Type B pancreatic cell (in vitro differentiated cells): ENCODE measurements at regions not wholly inside any gene's neighbourhood (a gene's known extent, or its start where the extent isn't known, plus 50 kb on each side); places are given as distances from the start of the nearest gene placed in this dataset.

ENCODE experiments used
- DNase-seq: peaks from one replicate; pipeline ENCODE4 v3.0.0; 2021; ENCODE audit warnings: mixed read lengths; ENCODE audit not compliant: unreplicated experiment; ENCODE audit errors: extremely low spot score
- H3K27ac Mint-ChIP-seq: 2 replicates; pipeline ENCODE4 v1.8.0; 2021; ENCODE audit warnings: mild to moderate bottlenecking, mixed read lengths
- H3K27me3 Mint-ChIP-seq: 2 replicates; pipeline ENCODE4 v1.8.0; 2021; ENCODE audit warnings: mixed read lengths
- H3K36me3 Mint-ChIP-seq: 2 replicates; pipeline ENCODE4 v1.8.0; 2021; ENCODE audit warnings: mixed read lengths
- H3K4me1 Mint-ChIP-seq: one replicate; pipeline ENCODE4 v1.8.0; 2021; ENCODE audit warnings: mixed read lengths; ENCODE audit not compliant: unreplicated experiment
- H3K4me3 Mint-ChIP-seq: 2 replicates; pipeline ENCODE4 v1.8.0; 2021; ENCODE audit warnings: mild to moderate bottlenecking, mixed read lengths
- H3K9me3 Mint-ChIP-seq: 2 replicates; pipeline ENCODE4 v1.8.0; 2021; ENCODE audit warnings: mixed read lengths
- CTCF ChIP-seq: fragments of 200-600 bp; sonication (generic); conservative IDR thresholded peaks from 2 replicates; pipeline ENCODE4 v1.5.0; 2021; ENCODE audit warnings: antibody characterized with exemption, mild to moderate bottlenecking

- H3K27me3 Mint-ChIP-seq, result no peaks in the 10 kb centered on the region
- DNase-seq, result no peak
- no peak overlapping the region for H3K4me3 Mint-ChIP-seq
- H3K9me3 Mint-ChIP-seq, result peaks cover 9% of the 10 kb centered on the region
- no peaks in the 10 kb centered on the region for H3K36me3 Mint-ChIP-seq
- no peak overlapping the region for H3K27ac Mint-ChIP-seq
- no peaks in the 10 kb centered on the region for H3K4me1 Mint-ChIP-seq
- TF ChIP-seq CTCF, result no peak
Observed at GRCh38 chr3:189547448-189547847, 83.7 kb upstream of the TP63 start.

GRCh38 chr3:189548053-189548452 lies 83.1 kb upstream of the TP63 start:
- no peaks in the 10 kb centered on the region for H3K4me1 Mint-ChIP-seq
- no peaks in the 10 kb centered on the region for H3K27me3 Mint-ChIP-seq
- H3K27ac Mint-ChIP-seq, result no peak overlapping the region

GRCh38 chr3:189551007-189551406 lies 80.2 kb upstream of the TP63 start:
- H3K9me3 Mint-ChIP-seq, result peaks cover 9% of the 10 kb centered on the region
- no peak for DNase-seq
- no peaks in the 10 kb centered on the region for H3K4me1 Mint-ChIP-seq
- no peaks in the 10 kb centered on the region for H3K27me3 Mint-ChIP-seq
- no peak overlapping the region for H3K27ac Mint-ChIP-seq
- no peak for TF ChIP-seq CTCF
- no peaks in the 10 kb centered on the region for H3K36me3 Mint-ChIP-seq
- H3K4me3 Mint-ChIP-seq, result no peak overlapping the region

More at GRCh38 chr3:189548053-189548452, 83.1 kb upstream of the TP63 start:
- no peak overlapping the region for H3K4me3 Mint-ChIP-seq
- no peaks in the 10 kb centered on the region for H3K36me3 Mint-ChIP-seq
- no peak for TF ChIP-seq CTCF
- H3K9me3 Mint-ChIP-seq, result peaks cover 9% of the 10 kb centered on the region
- no peak for DNase-seq

GRCh38 chr3:189554868-189555557 lies 76.2 kb upstream of the TP63 start:
- no peak for DNase-seq
- H3K27me3 Mint-ChIP-seq, result no peaks in the 10 kb centered on the region
- no peaks in the 10 kb centered on the region for H3K4me1 Mint-ChIP-seq
- H3K4me3 Mint-ChIP-seq, result no peak overlapping the region
- TF ChIP-seq CTCF, result no peak
- H3K27ac Mint-ChIP-seq, result no peak overlapping the region
- no peaks in the 10 kb centered on the region for H3K36me3 Mint-ChIP-seq
- peaks cover 4% of the 10 kb centered on the region for H3K9me3 Mint-ChIP-seq

- no peaks in the 10 kb centered on the region for H3K36me3 Mint-ChIP-seq
- no peaks in the 10 kb centered on the region for H3K27me3 Mint-ChIP-seq
- H3K9me3 Mint-ChIP-seq, result peaks cover 4% of the 10 kb centered on the region
- no peak overlapping the region for H3K27ac Mint-ChIP-seq
- H3K4me3 Mint-ChIP-seq, result no peak overlapping the region
- no peak for TF ChIP-seq CTCF
- H3K4me1 Mint-ChIP-seq, result no peaks in the 10 kb centered on the region
- no peak for DNase-seq
Observed at GRCh38 chr3:189555558-189555881, 75.7 kb upstream of the TP63 start.

- no peak for TF ChIP-seq CTCF
- Mint-ChIP-seq H3K27me3 (no peaks in the 10 kb centered on the region), H3K27ac (no peak overlapping the region)
Observed at GRCh38 chr3:189557824-189558223, 73.4 kb upstream of the TP63 start.

More at GRCh38 chr3:189557824-189558223, 73.4 kb upstream of the TP63 start:
- no peaks in the 10 kb centered on the region for H3K36me3 Mint-ChIP-seq
- no peaks in the 10 kb centered on the region for H3K4me1 Mint-ChIP-seq
- H3K9me3 Mint-ChIP-seq, result no peaks in the 10 kb centered on the region
- DNase-seq, result no peak
- no peak overlapping the region for H3K4me3 Mint-ChIP-seq
